T-cell (primary cell): ENCODE measurements at regions not wholly inside any gene's neighbourhood (a gene's known extent, or its start where the extent isn't known, plus 50 kb on each side); places are given as distances from the start of the nearest gene placed in this dataset.

Source experiments
- ATAC-seq, 4 experiments: fragments of 200-7000 bp in 3 of 4; fragments of 150-1000 bp in 1 of 4; cut with Tn5 transposase; replicated peaks in 1 of 4; 1 replicate in 3 of 4; 2 replicates in 1 of 4; pipeline ENCODE4 v1.10.0; 2021; ENCODE audit warnings: moderate library complexity in 3 of 4, mild to moderate bottlenecking in 2 of 4, moderate number of reproducible peaks in 1 of 4
- CTCF ChIA-PET, 2 donors: fragments of 300-600 bp; sonication (Branson Sonifier 250); formaldehyde crosslinking; loops; one replicate each; lab custom pipeline; 2022; ENCODE audit warnings: antibody characterized with exemption in 2 of 2; lab: Charles Lee
- POLR2A ChIA-PET, 2 donors: fragments of 300-600 bp; sonication (Branson Sonifier 250); formaldehyde crosslinking; loops; one replicate each; lab custom pipeline; 2022; ENCODE audit warnings: antibody characterized with exemption in 2 of 2; lab: Charles Lee
- DNase-seq, 35 experiments: peaks; one replicate each; pipeline versions ENCODE4 v3.0.0 to v3.0.0-alpha.2; 2013 to 2023
- H3K27ac ChIP-seq: one replicate; pipeline ENCODE4 v1.5.1; 2013; ENCODE audit warnings: low read length
- H3K27me3 ChIP-seq, 2 experiments: replicated peaks in 1 of 2; 1 replicate in 1 of 2; 2 replicates in 1 of 2; pipeline versions ENCODE4 v1.6.1 to v1.7.0; 2013; ENCODE audit warnings: low read length in 1 of 2, mixed read lengths in 1 of 2; ENCODE audit not compliant: control insufficient read depth in 2 of 2, insufficient read depth in 2 of 2; ENCODE audit errors: extremely low read depth in 1 of 2
- H3K36me3 ChIP-seq, 2 donors: 1 replicate in 1 of 2; 2 replicates in 1 of 2; pipeline versions ENCODE4 v1.6.1 to v1.7.0; 2013; ENCODE audit warnings: low read length in 1 of 2; ENCODE audit not compliant: control insufficient read depth in 2 of 2, insufficient read depth in 1 of 2; ENCODE audit errors: extremely low read depth in 1 of 2
- H3K4me1 ChIP-seq, 2 experiments: 1 replicate in 1 of 2; 2 replicates in 1 of 2; pipeline versions ENCODE4 v1.6.1 to v1.7.0; 2013; ENCODE audit warnings: low read length in 2 of 2, mixed read lengths in 1 of 2; ENCODE audit not compliant: insufficient read depth in 2 of 2, control insufficient read depth in 1 of 2; ENCODE audit errors: extremely low read depth in 1 of 2
- H3K4me3 ChIP-seq, 2 donors: 1 replicate in 1 of 2; 2 replicates in 1 of 2; pipeline versions ENCODE4 v1.5.1 to v1.7.0; 2013; ENCODE audit warnings: mild to moderate bottlenecking in 2 of 2, low read length in 1 of 2, moderate library complexity in 1 of 2; ENCODE audit not compliant: control insufficient read depth in 1 of 2; ENCODE audit errors: extremely low read depth in 1 of 2
- H3K9me3 ChIP-seq: 2 replicates; pipeline ENCODE4 v1.7.0; 2013
- H3K27ac Mint-ChIP-seq, 2 donors: one replicate each; pipeline ENCODE4 v1.8.0; 2020 to 2021; ENCODE audit warnings: mild to moderate bottlenecking in 2 of 2, mixed read lengths in 2 of 2
- H3K27me3 Mint-ChIP-seq, 2 donors: one replicate each; pipeline ENCODE4 v1.8.0; 2021 to 2022; ENCODE audit warnings: mixed read lengths in 2 of 2
- H3K36me3 Mint-ChIP-seq: one replicate; pipeline ENCODE4 v1.8.0; 2021; ENCODE audit warnings: mixed read lengths
- H3K4me1 Mint-ChIP-seq, 3 donors: one replicate each; pipeline ENCODE4 v1.8.0; 2020 to 2022; ENCODE audit warnings: mixed read lengths in 3 of 3, mild to moderate bottlenecking in 1 of 3
- H3K4me3 Mint-ChIP-seq, 3 donors: one replicate each; pipeline ENCODE4 v1.8.0; 2020 to 2022; ENCODE audit warnings: mild to moderate bottlenecking in 3 of 3, mixed read lengths in 3 of 3, moderate library complexity in 3 of 3
- H3K9me3 Mint-ChIP-seq, 3 donors: one replicate each; pipeline ENCODE4 v1.8.0; 2020 to 2022; ENCODE audit warnings: mixed read lengths in 3 of 3
- WGBS: methylation state at CpG from one replicate; pipeline ENCODE4 v1.1.5; 2013; ENCODE audit warnings: missing lambda C conversion rate; ENCODE audit not compliant: insufficient coverage; 5-methylcytosine and 5-hydroxymethylcytosine counted together

GRCh38 chr16:8062677-8063076, 527.6 kb downstream of the TMEM114 start:
- WGBS = 89% methylated on average over 3 of the region's 9 CpGs
- POLR2A ChIA-PET = no interaction called here
- Mint-ChIP-seq H3K9me3 (peaks cover 18 to 39% (median 23%) of the 10 kb centered on the region in 3 donors), H3K4me3 (no peak overlapping the region), H3K27me3 (no peaks in the 10 kb centered on the region), H3K4me1 (no peaks in the 10 kb centered on the region), H3K27ac (no peak overlapping the region), H3K36me3 (no peaks in the 10 kb centered on the region)
- no peaks in the 10 kb centered on the region for H3K4me1 ChIP-seq
- H3K4me3 ChIP-seq = no peak overlapping the region
- DNase-seq = no peak
- CTCF ChIA-PET = no interaction called here
- peaks cover 0 to 2% of the 10 kb centered on the region in 2 experiments for H3K27me3 ChIP-seq
- H3K27ac ChIP-seq = no peak overlapping the region
- H3K9me3 ChIP-seq = peaks cover 2% of the 10 kb centered on the region
- no peak for ATAC-seq
- no peaks in the 10 kb centered on the region for H3K36me3 ChIP-seq

GRCh38 chr16:8055761-8056160, 534.5 kb downstream of the TMEM114 start:
- ChIA-PET CTCF (no interaction called here), POLR2A (no interaction called here)
- Mint-ChIP-seq H3K4me1 (no peaks in the 10 kb centered on the region), H3K9me3 (peaks cover 7 to 18% (median 9%) of the 10 kb centered on the region in 3 donors), H3K27ac (no peak overlapping the region), H3K4me3 (no peak overlapping the region), H3K36me3 (no peaks in the 10 kb centered on the region), H3K27me3 (no peaks in the 10 kb centered on the region)
- H3K36me3 ChIP-seq = no peaks in the 10 kb centered on the region
- no peak overlapping the region for H3K4me3 ChIP-seq
- no peaks in the 10 kb centered on the region for H3K4me1 ChIP-seq
- 100% methylated on average over 1 of the region's 4 CpGs for WGBS
- no peak overlapping the region for H3K27ac ChIP-seq
- no peaks in the 10 kb centered on the region for H3K27me3 ChIP-seq
- ATAC-seq (no peak), DNase-seq (no peak)
- H3K9me3 ChIP-seq = no peaks in the 10 kb centered on the region

- ChIA-PET CTCF (no interaction called here), POLR2A (no interaction called here)
- H3K4me1 ChIP-seq = no peaks in the 10 kb centered on the region
- H3K27ac ChIP-seq = no peak overlapping the region
- no peaks in the 10 kb centered on the region for H3K27me3 Mint-ChIP-seq
- H3K4me3 Mint-ChIP-seq = no peak overlapping the region
- no peaks in the 10 kb centered on the region for H3K4me1 Mint-ChIP-seq
- H3K4me3 ChIP-seq = no peak overlapping the region
- ATAC-seq = no peak
- WGBS = no CpG with 5 or more reads among the region's 4 CpGs
- no peak for DNase-seq
- H3K27ac Mint-ChIP-seq = no peak overlapping the region
- H3K27me3 ChIP-seq = no peaks in the 10 kb centered on the region
- H3K36me3 Mint-ChIP-seq = no peaks in the 10 kb centered on the region
- H3K9me3 Mint-ChIP-seq = peaks cover 7 to 24% (median 9%) of the 10 kb centered on the region in 3 donors
- H3K9me3 ChIP-seq = no peaks in the 10 kb centered on the region
- H3K36me3 ChIP-seq = no peaks in the 10 kb centered on the region
Observed at GRCh38 chr16:8053437-8053836, 536.9 kb downstream of the TMEM114 start.

- DNase-seq (no peak), ATAC-seq (no peak)
- Histone ChIP-seq H3K27me3 (no peaks in the 10 kb centered on the region), H3K4me3 (no peak overlapping the region), H3K4me1 (no peaks in the 10 kb centered on the region), H3K9me3 (no peaks in the 10 kb centered on the region), H3K36me3 (no peaks in the 10 kb centered on the region), H3K27ac (no peak overlapping the region)
- ChIA-PET POLR2A (no interaction called here), CTCF (no interaction called here)
- Mint-ChIP-seq H3K4me1 (no peaks in the 10 kb centered on the region), H3K4me3 (no peak overlapping the region), H3K27ac (no peak overlapping the region), H3K27me3 (no peaks in the 10 kb centered on the region), H3K9me3 (peaks cover 7 to 31% (median 13%) of the 10 kb centered on the region in 3 donors), H3K36me3 (no peaks in the 10 kb centered on the region)
- WGBS = no CpG with 5 or more reads among the region's 4 CpGs
Observed at GRCh38 chr16:8048433-8048832, 541.9 kb downstream of the TMEM114 start.

GRCh38 chr16:8047736-8048135, 542.6 kb downstream of the TMEM114 start:
- CTCF ChIA-PET = no interaction called here
- H3K27me3 Mint-ChIP-seq = no peaks in the 10 kb centered on the region
- Histone ChIP-seq H3K4me3 (no peak overlapping the region), H3K27ac (no peak overlapping the region), H3K27me3 (no peaks in the 10 kb centered on the region), H3K9me3 (no peaks in the 10 kb centered on the region), H3K4me1 (no peaks in the 10 kb centered on the region), H3K36me3 (no peaks in the 10 kb centered on the region)
- H3K27ac Mint-ChIP-seq = no peak overlapping the region
- DNase-seq (no peak), ATAC-seq (no peak)
- 84% methylated on average over 5 of the region's 7 CpGs for WGBS
- H3K9me3 Mint-ChIP-seq = peaks cover 8 to 32% (median 12%) of the 10 kb centered on the region in 3 donors
- H3K4me3 Mint-ChIP-seq = no peak overlapping the region
- no peaks in the 10 kb centered on the region for H3K36me3 Mint-ChIP-seq
- no peaks in the 10 kb centered on the region for H3K4me1 Mint-ChIP-seq
- POLR2A ChIA-PET = no interaction called here

- Mint-ChIP-seq H3K9me3 (peaks cover 7 to 25% (median 8%) of the 10 kb centered on the region in 3 donors), H3K4me1 (no peaks in the 10 kb centered on the region), H3K27ac (no peak overlapping the region), H3K36me3 (no peaks in the 10 kb centered on the region), H3K4me3 (no peak overlapping the region), H3K27me3 (no peaks in the 10 kb centered on the region)
- no peak for DNase-seq
- no peaks in the 10 kb centered on the region for H3K27me3 ChIP-seq
- 73% methylated on average over 5 of the region's 5 CpGs for WGBS
- no peak for ATAC-seq
- H3K4me3 ChIP-seq = no peak overlapping the region
- H3K27ac ChIP-seq = no peak overlapping the region
- ChIA-PET CTCF (no interaction called here), POLR2A (no interaction called here)
- H3K9me3 ChIP-seq = no peaks in the 10 kb centered on the region
- no peaks in the 10 kb centered on the region for H3K36me3 ChIP-seq
- H3K4me1 ChIP-seq = no peaks in the 10 kb centered on the region
Observed at GRCh38 chr16:8044796-8045195, 545.5 kb downstream of the TMEM114 start.

DNA sequence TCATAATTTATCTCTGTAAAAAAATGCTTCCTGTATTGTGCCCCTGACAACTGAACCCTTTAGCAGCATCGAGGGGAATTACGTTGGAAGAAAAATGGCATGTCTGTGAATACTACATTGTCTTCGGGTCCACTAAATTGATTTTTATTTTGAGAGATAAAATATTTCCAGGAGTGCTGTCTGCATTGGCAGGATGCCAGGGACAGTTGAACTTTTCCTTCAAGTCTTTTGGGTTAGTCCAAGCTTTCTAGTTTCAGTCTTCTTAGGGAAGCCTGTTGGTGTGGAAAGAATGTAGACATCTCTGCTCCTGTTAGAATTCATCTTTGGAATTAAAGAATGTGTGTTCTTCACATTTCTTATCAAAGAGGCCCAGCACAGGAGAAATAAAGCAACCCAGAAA, 557.9 kb downstream of the TMEM114 start:
- POLR2A ChIA-PET = no interaction called here
- no peak overlapping the region for H3K27ac Mint-ChIP-seq
- H3K4me3 Mint-ChIP-seq = no peak overlapping the region
- Histone ChIP-seq H3K4me3 (no peak overlapping the region), H3K4me1 (no peaks in the 10 kb centered on the region), H3K9me3 (no peaks in the 10 kb centered on the region), H3K27me3 (no peaks in the 10 kb centered on the region), H3K36me3 (no peaks in the 10 kb centered on the region), H3K27ac (no peak overlapping the region)
- peaks cover 10 to 26% (median 25%) of the 10 kb centered on the region in 3 donors for H3K9me3 Mint-ChIP-seq
- CTCF ChIA-PET = no interaction called here
- WGBS = 90% methylated on average over 2 of the region's 3 CpGs
- no peaks in the 10 kb centered on the region for H3K27me3 Mint-ChIP-seq
- H3K4me1 Mint-ChIP-seq = no peaks in the 10 kb centered on the region
- ATAC-seq (no peak), DNase-seq (no peak)
- H3K36me3 Mint-ChIP-seq = no peaks in the 10 kb centered on the region
